Ovary (tissue), 7 donors: ENCODE measurements at regions not wholly inside any gene's neighbourhood (a gene's known extent, or its start where the extent isn't known, plus 50 kb on each side); places are given as distances from the start of the nearest gene placed in this dataset.

Experiments
- DNase-seq, 5 donors: peaks; one replicate each; pipeline ENCODE4 v3.0.0-alpha.2; 2019 to 2020
- H3K27ac ChIP-seq, 2 donors: fragments of 200-600 bp; one replicate each; pipeline versions ENCODE4 v1.5.1 to v1.8.0; 2019 to 2022
- H3K27me3 ChIP-seq: fragments of 200-600 bp; one replicate; pipeline ENCODE4 v1.8.0; 2022
- H3K36me3 ChIP-seq: fragments of 200-600 bp; sonication (generic); one replicate; pipeline ENCODE4 v1.5.1; 2019
- H3K4me1 ChIP-seq: one replicate; pipeline ENCODE4 v1.8.1; 2013; ENCODE audit warnings: mild to moderate bottlenecking, moderate library complexity; ENCODE audit not compliant: insufficient read depth
- H3K4me3 ChIP-seq: fragments of 200-600 bp; sonication (generic); one replicate; pipeline ENCODE4 v1.5.1; 2017
- H3K9me3 ChIP-seq, 2 donors: fragments of 200-600 bp in 1 of 2; sonication (generic) in 1 of 2; one replicate each; pipeline versions ENCODE4 v1.5.1 to v1.8.1; 2013 to 2019; ENCODE audit warnings: mild to moderate bottlenecking in 1 of 2, moderate library complexity in 1 of 2
- CTCF ChIP-seq, 3 donors: fragments of 450-650 bp in 2 of 3; fragments of 200-600 bp in 1 of 3; IDR thresholded peaks; one replicate each; pipeline versions ENCODE4 v1.5.1 to v1.8.0; 2016 to 2022; ENCODE audit warnings: antibody characterized with exemption in 3 of 3, mild to moderate bottlenecking in 1 of 3
- EP300 ChIP-seq: sonication (generic); formaldehyde crosslinking; IDR thresholded peaks from one replicate; pipeline ENCODE4 v1.6.1; 2017; ENCODE audit warnings: antibody characterized with exemption
- POLR2A ChIP-seq: fragments of 450-650 bp; IDR thresholded peaks from one replicate; pipeline ENCODE4 v1.6.1; 2017; ENCODE audit warnings: antibody characterized with exemption, mild to moderate bottlenecking, moderate library complexity
- WGBS, 3 donors: extraction: QIAGEN DNeasy Blood & Tissue Kit in 1 of 3; methylation state at CpG; one replicate each; pipeline versions ENCODE4 v1.1.5 to v1.1.7; 2013 to 2017; 5-methylcytosine and 5-hydroxymethylcytosine counted together
- intact Hi-C, 4 donors: fragments of 100-400 bp; cut with DNase I; formaldehyde crosslinking; loops; one replicate each; pipeline versions ENCODE4 v1.11.0 to v1.15.1; 2022 to 2023
- donor health status: DM: no; HTN: no; CAD: no; lungs with moderate emphysema.
- donor health status: DM: no; HTN: no; CAD: no.
- donor health status: Bipolar disorder and iron deficiency.
- donor health status: DM: no; HTN: no; CAD: no.
- donor health status: DM: yes; HTN: yes; CAD: no.

GRCh38 chr3:147630921-147631415 is 221.8 kb downstream of the ZIC1 start:
- DNase-seq = no peak
- TF ChIP-seq EP300 = no peak
- TF ChIP-seq POLR2A = no peak
- TF ChIP-seq CTCF (IDR thresholded peaks at IDR 0.05) = no peak
- Histone ChIP-seq H3K4me1 (no peaks in the 10 kb centered on the region), H3K27ac (no peak overlapping the region), H3K9me3 (no peaks in the 10 kb centered on the region), H3K4me3 (no peak overlapping the region), H3K36me3 (no peaks in the 10 kb centered on the region), H3K27me3 (no peaks in the 10 kb centered on the region)
- intact Hi-C loops = no loop called here
- 83 to 94% (median 92%) methylated on average over 1 of the region's 1 CpG for WGBS, 3 donors

DNA sequence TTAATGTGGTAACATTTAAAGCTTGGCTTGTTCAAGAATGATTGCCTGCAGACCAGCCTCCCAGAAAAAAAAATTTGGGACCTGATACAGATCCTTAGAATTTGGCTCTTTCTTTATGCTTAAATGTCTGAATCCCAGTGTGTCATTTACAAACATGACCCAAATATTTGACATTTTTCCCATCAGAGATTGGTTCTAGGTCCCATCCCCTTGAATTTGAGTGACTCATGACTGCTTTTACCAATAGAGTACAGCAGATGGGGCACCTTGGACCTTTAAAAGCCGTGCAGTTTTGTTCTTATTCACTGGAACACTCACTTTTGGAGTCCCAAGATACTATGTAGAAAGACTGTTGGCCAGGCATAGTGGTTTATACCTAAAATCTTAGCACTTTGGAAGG is 231.6 kb downstream of the ZIC1 start:
- WGBS, 3 donors = 67 to 85% (median 67%) methylated on average over 1 of the region's 1 CpG
- no peak for TF ChIP-seq CTCF (IDR thresholded peaks at IDR 0.05)
- no peak for TF ChIP-seq POLR2A
- no peak for TF ChIP-seq EP300
- H3K4me3 ChIP-seq = no peak overlapping the region
- no peaks in the 10 kb centered on the region for H3K9me3 ChIP-seq
- H3K4me1 ChIP-seq = no peaks in the 10 kb centered on the region
- no peak overlapping the region for H3K27ac ChIP-seq
- intact Hi-C loops = no loop called here
- no peak for DNase-seq
- no peaks in the 10 kb centered on the region for H3K36me3 ChIP-seq
- H3K27me3 ChIP-seq = no peaks in the 10 kb centered on the region

DNA sequence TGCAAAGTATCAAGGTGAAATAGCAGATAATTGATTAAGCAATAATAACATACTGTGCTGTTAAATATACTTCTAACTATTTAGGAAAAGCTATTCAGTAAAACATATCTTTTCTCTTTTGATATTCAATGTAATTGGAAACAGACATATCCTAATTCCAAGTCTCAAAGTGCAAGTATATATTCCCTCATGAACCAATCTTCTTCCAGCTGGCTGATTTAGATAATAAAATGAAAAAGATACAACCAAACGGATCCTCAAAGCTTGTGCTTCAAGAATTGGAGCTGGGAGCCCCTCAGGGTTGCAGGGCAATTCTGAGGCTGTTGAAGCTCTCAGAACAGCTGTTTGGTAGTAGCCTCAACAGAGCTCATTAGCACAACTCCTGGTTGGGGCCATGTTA is 236.6 kb downstream of the ZIC1 start:
- Histone ChIP-seq H3K27ac (no peak overlapping the region), H3K27me3 (no peaks in the 10 kb centered on the region), H3K9me3 (no peaks in the 10 kb centered on the region), H3K36me3 (no peaks in the 10 kb centered on the region), H3K4me1 (no peaks in the 10 kb centered on the region), H3K4me3 (no peak overlapping the region)
- intact Hi-C loops = no loop called here
- WGBS, 3 donors = 12 to 18% (median 18%) methylated on average over 1 of the region's 1 CpG
- no peak for DNase-seq
- TF ChIP-seq EP300 = no peak
- no peak for TF ChIP-seq POLR2A
- TF ChIP-seq CTCF (IDR thresholded peaks at IDR 0.05) = no peak

- Histone ChIP-seq H3K4me1 (no peaks in the 10 kb centered on the region), H3K9me3 (no peaks in the 10 kb centered on the region), H3K4me3 (no peak overlapping the region), H3K27me3 (no peaks in the 10 kb centered on the region), H3K27ac (no peak overlapping the region), H3K36me3 (no peaks in the 10 kb centered on the region)
- TF ChIP-seq CTCF (IDR thresholded peaks at IDR 0.05) (no peak), EP300 (no peak)
- intact Hi-C loops = no loop called here
- no peak for DNase-seq
- 87 to 95% (median 95%) methylated on average over 3 of the region's 3 CpGs for WGBS, 3 donors
Measured at GRCh38 chr3:147649475-147649874, 240.3 kb downstream of the ZIC1 start.
